ENCODE measurements at regions not wholly inside any gene's neighbourhood (a gene's known extent, or its start where the extent isn't known, plus 50 kb on each side); places are given as distances from the start of the nearest gene placed in this dataset.

GRCh38 chr3:72242326-72242725 lies 457.4 kb upstream of the PROK2 start:
- no peaks in the 10 kb centered on the region for H3K36me3 Mint-ChIP-seq (ENCODE audit: insufficient read depth in 2 of 2)
- H3K4me3 Mint-ChIP-seq = no peak overlapping the region
- H3K4me1 Mint-ChIP-seq (ENCODE audit: low read depth) = peaks cover 23% of the 10 kb centered on the region
- DNase-seq (no peak), ATAC-seq (replicated peaks in 1 of 2) (no peak)
- H3K27me3 Mint-ChIP-seq (ENCODE audit: low read depth) = peaks cover 9% of the 10 kb centered on the region
- no peaks in the 10 kb centered on the region for H3K9me3 Mint-ChIP-seq
- H3K27ac Mint-ChIP-seq = no peak overlapping the region

DNA sequence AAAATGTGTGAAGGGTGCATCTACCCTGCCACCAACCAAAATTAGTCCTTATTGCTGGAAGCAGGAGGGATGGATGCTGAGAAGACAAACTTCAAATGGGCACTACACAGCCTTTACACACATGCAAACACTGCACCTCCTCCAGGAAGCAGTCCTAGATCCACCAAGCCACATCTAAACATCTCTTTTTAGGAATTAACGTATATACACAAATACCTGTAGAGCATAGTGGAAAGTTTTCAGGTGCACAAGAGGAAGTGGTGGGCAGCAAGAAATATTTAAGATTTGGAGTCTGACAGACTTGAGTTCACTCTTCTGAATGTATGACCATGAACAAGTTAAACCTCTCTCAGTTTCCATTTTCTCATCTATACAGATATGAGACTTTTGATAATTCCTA lies 456.6 kb upstream of the PROK2 start:
- no peak for ATAC-seq (replicated peaks in 1 of 2)
- no peak overlapping the region for H3K4me3 Mint-ChIP-seq
- H3K4me1 Mint-ChIP-seq (ENCODE audit: low read depth) = peaks cover 15% of the 10 kb centered on the region
- no peak for DNase-seq
- no peaks in the 10 kb centered on the region for H3K36me3 Mint-ChIP-seq (ENCODE audit: insufficient read depth in 2 of 2)
- no peak overlapping the region for H3K27ac Mint-ChIP-seq
- no peaks in the 10 kb centered on the region for H3K9me3 Mint-ChIP-seq
- H3K27me3 Mint-ChIP-seq (ENCODE audit: low read depth) = peaks cover 9% of the 10 kb centered on the region

GRCh38 chr3:72240531-72240930 lies 455.6 kb upstream of the PROK2 start:
- H3K36me3 Mint-ChIP-seq (ENCODE audit: insufficient read depth in 2 of 2) = no peaks in the 10 kb centered on the region
- no peak overlapping the region for H3K4me3 Mint-ChIP-seq
- no peak overlapping the region for H3K27ac Mint-ChIP-seq
- H3K9me3 Mint-ChIP-seq = no peaks in the 10 kb centered on the region
- peaks cover 15% of the 10 kb centered on the region for H3K4me1 Mint-ChIP-seq (ENCODE audit: low read depth)
- DNase-seq = no peak
- H3K27me3 Mint-ChIP-seq (ENCODE audit: low read depth) = peaks cover 9% of the 10 kb centered on the region
- no peak for ATAC-seq (replicated peaks in 1 of 2)

DNA sequence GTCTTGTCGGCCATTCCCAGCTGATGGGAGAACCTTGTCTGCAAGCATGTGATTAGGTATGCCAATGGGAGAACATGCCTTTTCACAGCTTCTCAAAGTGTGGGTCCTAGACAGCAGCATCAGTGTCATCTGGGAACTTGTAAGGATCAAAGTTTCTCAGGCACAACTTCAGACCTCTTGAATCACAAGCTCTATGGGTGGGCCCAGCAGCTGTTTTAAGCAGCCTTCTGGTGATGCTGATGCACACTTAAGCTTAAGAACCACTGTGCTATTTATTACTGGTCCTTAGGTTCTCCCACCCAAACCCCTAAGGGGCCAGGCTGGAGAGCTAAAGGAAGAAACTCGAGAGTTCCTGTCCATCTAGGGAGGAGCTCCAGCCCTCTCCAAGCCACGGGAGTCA lies 453.9 kb upstream of the PROK2 start:
- Mint-ChIP-seq H3K27ac (no peak overlapping the region), H3K27me3 (ENCODE audit: low read depth) (peaks cover 8% of the 10 kb centered on the region), H3K36me3 (ENCODE audit: insufficient read depth in 2 of 2) (no peaks in the 10 kb centered on the region), H3K4me1 (ENCODE audit: low read depth) (peaks cover 15% of the 10 kb centered on the region), H3K9me3 (no peaks in the 10 kb centered on the region), H3K4me3 (no peak overlapping the region)
- ATAC-seq (replicated peaks in 1 of 2) = no peak
- no peak for DNase-seq

DNA sequence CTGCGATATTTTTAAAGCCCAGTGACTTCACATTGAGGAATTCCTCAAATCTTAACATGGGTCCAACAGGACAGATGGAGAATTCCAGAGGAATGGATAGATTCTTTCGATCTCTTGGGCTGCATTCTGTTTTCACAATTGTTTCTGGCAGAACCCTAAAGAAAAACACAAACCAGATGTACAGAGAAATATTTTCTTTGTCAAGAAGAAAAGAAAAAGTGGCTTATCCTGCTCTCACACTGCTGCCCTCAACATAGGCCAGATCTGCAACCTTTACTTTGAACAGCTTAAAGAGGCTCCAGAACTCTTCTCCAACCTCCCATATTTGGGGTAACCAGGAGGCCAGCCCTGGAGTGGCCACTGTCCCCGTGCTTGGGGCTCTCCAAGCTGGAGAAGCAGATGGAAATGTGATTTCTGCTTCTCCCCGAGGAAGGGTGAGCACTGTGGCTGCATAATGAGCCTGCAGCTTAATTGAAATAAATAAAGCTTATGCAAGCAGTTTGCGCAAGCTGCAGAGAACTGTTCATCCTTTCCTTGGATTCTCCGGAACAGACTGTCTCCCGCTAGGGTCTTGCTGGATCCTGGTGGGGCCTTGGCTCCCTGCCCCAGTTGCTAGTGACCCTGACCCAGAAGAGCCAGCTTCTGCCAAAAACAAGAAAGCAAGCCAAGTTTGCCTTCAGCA lies 453.2 kb upstream of the PROK2 start:
- no peak overlapping the region for H3K4me3 Mint-ChIP-seq
- H3K27ac Mint-ChIP-seq = no peak overlapping the region
- DNase-seq (no peak), ATAC-seq (replicated peaks in 1 of 2) (no peak)
- peaks cover 15% of the 10 kb centered on the region for H3K4me1 Mint-ChIP-seq (ENCODE audit: low read depth)
- H3K27me3 Mint-ChIP-seq (ENCODE audit: low read depth) = peaks cover 9% of the 10 kb centered on the region
- H3K9me3 Mint-ChIP-seq = no peaks in the 10 kb centered on the region
- no peaks in the 10 kb centered on the region for H3K36me3 Mint-ChIP-seq (ENCODE audit: insufficient read depth in 2 of 2)

GRCh38 chr3:72237679-72238009 lies 452.7 kb upstream of the PROK2 start:
- no peaks in the 10 kb centered on the region for H3K36me3 Mint-ChIP-seq (ENCODE audit: insufficient read depth in 2 of 2)
- H3K4me1 Mint-ChIP-seq (ENCODE audit: low read depth) = peaks cover 13% of the 10 kb centered on the region
- H3K27me3 Mint-ChIP-seq (ENCODE audit: low read depth) = peaks cover 9% of the 10 kb centered on the region
- H3K4me3 Mint-ChIP-seq = no peak overlapping the region
- H3K27ac Mint-ChIP-seq = no peak overlapping the region
- ATAC-seq (replicated peaks in 1 of 2) (no peak), DNase-seq (no peak)
- no peaks in the 10 kb centered on the region for H3K9me3 Mint-ChIP-seq

- no peaks in the 10 kb centered on the region for H3K36me3 Mint-ChIP-seq (ENCODE audit: insufficient read depth in 2 of 2)
- H3K27ac Mint-ChIP-seq = no peak overlapping the region
- no peak for ATAC-seq (replicated peaks in 1 of 2)
- DNase-seq = no peak
- H3K9me3 Mint-ChIP-seq = no peaks in the 10 kb centered on the region
- no peaks in the 10 kb centered on the region for H3K4me1 Mint-ChIP-seq (ENCODE audit: low read depth)
- no peak overlapping the region for H3K4me3 Mint-ChIP-seq
- peaks cover 9% of the 10 kb centered on the region for H3K27me3 Mint-ChIP-seq (ENCODE audit: low read depth)
These were observed 449.4 kb upstream of the PROK2 start for GRCh38 chr3:72234391-72234790.

DNA sequence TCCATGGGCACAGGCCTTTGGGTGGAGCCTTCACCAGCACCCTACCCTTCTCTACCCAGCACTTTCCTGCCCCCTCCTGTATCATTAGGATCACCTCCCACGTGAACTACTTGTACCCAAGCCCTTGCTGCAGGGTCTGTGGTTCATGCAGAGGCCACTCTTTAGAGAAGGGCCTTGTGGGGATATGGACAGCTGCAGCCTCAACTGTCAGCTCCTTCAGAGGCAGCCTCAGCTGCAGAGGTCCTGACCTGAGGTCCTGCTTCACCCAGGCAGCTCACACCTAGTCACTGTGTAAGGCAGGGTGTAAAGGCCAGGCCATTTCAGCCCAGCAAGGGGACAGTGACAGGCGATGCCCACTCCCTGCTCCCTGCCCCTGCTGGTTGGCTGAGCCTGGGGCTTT lies 448.6 kb upstream of the PROK2 start:
- no peaks in the 10 kb centered on the region for H3K36me3 Mint-ChIP-seq (ENCODE audit: insufficient read depth in 2 of 2)
- ATAC-seq (replicated peaks in 1 of 2) (no peak), DNase-seq (no peak)
- H3K27me3 Mint-ChIP-seq (ENCODE audit: low read depth) = peaks cover 9% of the 10 kb centered on the region
- H3K4me3 Mint-ChIP-seq = no peak overlapping the region
- no peaks in the 10 kb centered on the region for H3K9me3 Mint-ChIP-seq
- no peak overlapping the region for H3K27ac Mint-ChIP-seq
- H3K4me1 Mint-ChIP-seq (ENCODE audit: low read depth) = no peaks in the 10 kb centered on the region

GRCh38 chr3:72232777-72233176 lies 447.8 kb upstream of the PROK2 start:
- Mint-ChIP-seq H3K27ac (no peak overlapping the region), H3K9me3 (peaks cover 0 to 2% of the 10 kb centered on the region in 2 donors), H3K27me3 (ENCODE audit: low read depth) (peaks cover 9% of the 10 kb centered on the region), H3K36me3 (ENCODE audit: insufficient read depth in 2 of 2) (peaks cover 0 to under 1% of the 10 kb centered on the region in 2 donors), H3K4me3 (no peak overlapping the region), H3K4me1 (ENCODE audit: low read depth) (peaks cover 1% of the 10 kb centered on the region)
- ATAC-seq (replicated peaks in 1 of 2) = no peak
- no peak for DNase-seq

GRCh38 chr3:72232331-72232730 lies 447.4 kb upstream of the PROK2 start:
- Mint-ChIP-seq H3K27ac (no peak overlapping the region), H3K36me3 (ENCODE audit: insufficient read depth in 2 of 2) (peaks cover 0 to 2% of the 10 kb centered on the region in 2 donors), H3K4me3 (no peak overlapping the region), H3K27me3 (ENCODE audit: low read depth) (peaks cover 9% of the 10 kb centered on the region), H3K4me1 (ENCODE audit: low read depth) (peaks cover 6% of the 10 kb centered on the region), H3K9me3 (peaks cover 2 to 3% of the 10 kb centered on the region in 2 donors)
- DNase-seq (no peak), ATAC-seq (replicated peaks in 1 of 2) (no peak)

DNA sequence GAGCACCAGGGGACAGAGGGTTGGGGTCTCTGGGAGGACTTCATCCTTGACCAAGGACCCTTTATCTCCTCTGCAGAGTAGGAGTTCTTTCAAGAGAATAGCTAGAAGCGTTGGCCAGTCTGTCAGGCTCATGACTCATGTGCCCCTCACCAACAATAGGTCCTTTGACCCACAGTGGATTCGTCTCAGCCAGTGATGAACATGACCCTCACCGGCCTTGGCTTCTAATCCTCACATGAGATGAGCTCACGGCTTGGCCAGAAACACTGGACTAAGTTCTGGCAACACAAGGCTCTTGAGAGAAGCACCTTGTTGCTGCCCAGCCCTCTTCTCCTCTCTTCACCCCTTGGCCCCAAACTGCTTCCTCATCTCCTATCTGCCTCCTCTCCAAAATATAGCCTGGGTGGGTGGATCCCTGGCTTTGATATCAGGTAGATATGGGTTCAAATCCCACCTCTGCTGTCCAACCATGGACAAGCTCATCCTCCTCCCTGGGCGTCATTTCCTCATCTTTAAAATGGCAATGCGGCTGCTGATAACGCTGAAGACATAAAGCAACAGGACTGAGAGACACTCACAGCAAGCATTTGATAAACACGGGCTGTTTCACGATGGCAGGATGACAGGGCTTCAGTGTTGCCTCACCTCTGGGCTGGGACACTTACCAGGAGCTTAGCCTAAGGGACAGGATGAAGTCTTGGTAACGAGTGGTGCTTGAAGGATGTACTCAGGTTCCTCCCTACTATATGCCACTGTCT lies 446.7 kb upstream of the PROK2 start:
- ATAC-seq (replicated peaks in 1 of 2) (no peak), DNase-seq (no peak)
- peaks cover 9% of the 10 kb centered on the region for H3K27me3 Mint-ChIP-seq (ENCODE audit: low read depth)
- peaks cover 12% of the 10 kb centered on the region for H3K4me1 Mint-ChIP-seq (ENCODE audit: low read depth)
- H3K27ac Mint-ChIP-seq = no peak overlapping the region
- no peak overlapping the region for H3K4me3 Mint-ChIP-seq
- H3K9me3 Mint-ChIP-seq = peaks cover 3 to 4% of the 10 kb centered on the region in 2 donors
- H3K36me3 Mint-ChIP-seq (ENCODE audit: insufficient read depth in 2 of 2) = peaks cover under 1 to 2% of the 10 kb centered on the region in 2 donors

GRCh38 chr3:72230774-72231379 lies 445.9 kb upstream of the PROK2 start:
- H3K36me3 Mint-ChIP-seq (ENCODE audit: insufficient read depth in 2 of 2) = peaks cover 4 to 5% of the 10 kb centered on the region in 2 donors
- H3K27ac Mint-ChIP-seq = no peak overlapping the region
- DNase-seq (no peak), ATAC-seq (replicated peaks in 1 of 2) (no peak)
- H3K9me3 Mint-ChIP-seq = peaks cover 4 to 5% of the 10 kb centered on the region in 2 donors
- peaks cover 9% of the 10 kb centered on the region for H3K27me3 Mint-ChIP-seq (ENCODE audit: low read depth)
- no peak overlapping the region for H3K4me3 Mint-ChIP-seq
- peaks cover 12% of the 10 kb centered on the region for H3K4me1 Mint-ChIP-seq (ENCODE audit: low read depth)

- peaks cover 11 to 14% of the 10 kb centered on the region in 2 donors for H3K9me3 Mint-ChIP-seq
- H3K27me3 Mint-ChIP-seq (ENCODE audit: low read depth) = peaks cover 9% of the 10 kb centered on the region
- H3K27ac Mint-ChIP-seq = no peak overlapping the region
- H3K4me1 Mint-ChIP-seq (ENCODE audit: low read depth) = peaks cover 12% of the 10 kb centered on the region
- H3K4me3 Mint-ChIP-seq = no peak overlapping the region
- ATAC-seq (replicated peaks in 1 of 2) (no peak), DNase-seq (no peak)
- peaks cover 12% of the 10 kb centered on the region in 2 donors for H3K36me3 Mint-ChIP-seq (ENCODE audit: insufficient read depth in 2 of 2)
These were observed 445.0 kb upstream of the PROK2 start for GRCh38 chr3:72229952-72230351.
